ENCODE measurements at regions not wholly inside any gene's neighbourhood (a gene's known extent, or its start where the extent isn't known, plus 50 kb on each side); places are given as distances from the start of the nearest gene placed in this dataset.

- TF ChIP-seq EZH2 (IDR thresholded peaks at IDR 0.05; ENCODE audit: borderline replicate concordance, low read depth, low read length) = no peak
- TF ChIP-seq NRF1 (conservative IDR thresholded peaks at IDR 0.05 in 1 of 2, IDR thresholded peaks at IDR 0.05 in 1 of 2) = no peak
- TF ChIP-seq NFXL1 (CRISPR knock-in tag; IDR thresholded peaks at IDR 0.05) = no peak
- no peak for TF ChIP-seq HLTF (IDR thresholded peaks at IDR 0.05)
- TF ChIP-seq POLR2A (conservative IDR thresholded peaks at IDR 0.05) = no peak
- TF ChIP-seq USF2 (CRISPR knock-in tag; IDR thresholded peaks at IDR 0.05) = no peak
- TF ChIP-seq SMARCB1 (IDR thresholded peaks at IDR 0.05; ENCODE audit: insufficient read length, low read depth) = no peak
- TF ChIP-seq NR0B1 (IDR thresholded peaks at IDR 0.05; ENCODE audit: partially characterized antibody) = no peak
- no peak for TF ChIP-seq SP2 (IDR thresholded peaks at IDR 0.05; ENCODE audit: extremely low read depth, low read depth, low read length, poor library complexity, severe bottlenecking)
- TF ChIP-seq E2F5 (CRISPR knock-in tag; IDR thresholded peaks at IDR 0.05) = no peak
- no peak for TF ChIP-seq CTBP1 (IDR thresholded peaks at IDR 0.05; ENCODE audit: borderline replicate concordance)
Measured at GRCh38 chr17:27230996-27231395, 62.9 kb upstream of the WSB1 start.

Measured in K562 (cell line).